ENCODE measurements at regions not wholly inside any gene's neighbourhood (a gene's known extent, or its start where the extent isn't known, plus 50 kb on each side); places are given as distances from the start of the nearest gene placed in this dataset.

- no peak for TF ChIP-seq POLR2A (IDR thresholded peaks at IDR 0.05; ENCODE audit: low read length)
- TF ChIP-seq GATA1 (IDR thresholded peaks at IDR 0.05; ENCODE audit: low read depth, low read length) = no peak
Measured at GRCh38 chr18:30811580-30811979, 231.0 kb downstream of the DSC3 start.

Measured in erythroblast (primary cell).